HEK293T (cell line): ENCODE measurements at regions not wholly inside any gene's neighbourhood (a gene's known extent, or its start where the extent isn't known, plus 50 kb on each side); places are given as distances from the start of the nearest gene placed in this dataset.
"Not testable (repeated sequence)": the region's sequence is repeated elsewhere in the genome, so short reads cannot be mapped to it uniquely, and the experiment has no call there.

ENCODE experiments used
- CTCF ChIA-PET: fragments of 350-600 bp; formaldehyde crosslinking; extraction: SDS; loops from one replicate; lab custom pipeline; 2021; ENCODE audit warnings: antibody characterized with exemption, inconsistent platforms; lab: Yijun Ruan, JAX
- POLR2A ChIA-PET: fragments of 350-600 bp; formaldehyde crosslinking; extraction: SDS; loops from one replicate; lab custom pipeline; 2020; ENCODE audit warnings: antibody characterized with exemption, inconsistent platforms; lab: Yijun Ruan, JAX
- DNase-seq: peaks from one replicate; pipeline ENCODE4 v3.0.0; 2012; ENCODE audit warnings: mixed read lengths; ENCODE audit errors: extremely low spot score

GRCh38 chr9:42306625-42307024, 123.2 kb downstream of the SPATA31A6 start:
- CTCF ChIA-PET, DNase-seq, POLR2A ChIA-PET: not testable (repeated sequence)

GRCh38 chr9:42307449-42307848, 124.0 kb downstream of the SPATA31A6 start:
- POLR2A ChIA-PET, CTCF ChIA-PET, DNase-seq: not testable (repeated sequence)

GRCh38 chr9:42310972-42311371, 127.5 kb downstream of the SPATA31A6 start:
- CTCF ChIA-PET, DNase-seq, POLR2A ChIA-PET: not testable (repeated sequence)

GRCh38 chr9:42316026-42316425, 132.6 kb downstream of the SPATA31A6 start:
- CTCF ChIA-PET, POLR2A ChIA-PET, DNase-seq: not testable (repeated sequence)

- CTCF ChIA-PET, POLR2A ChIA-PET, DNase-seq: not testable (repeated sequence)
Observed at GRCh38 chr9:42317677-42318076, 134.2 kb downstream of the SPATA31A6 start.

- CTCF ChIA-PET, DNase-seq, POLR2A ChIA-PET: not testable (repeated sequence)
Observed at GRCh38 chr9:42323084-42323809, 139.8 kb downstream of the SPATA31A6 start.

- CTCF ChIA-PET, DNase-seq, POLR2A ChIA-PET: not testable (repeated sequence)
Observed at GRCh38 chr9:42325142-42325541, 141.7 kb downstream of the SPATA31A6 start.

- POLR2A ChIA-PET, DNase-seq, CTCF ChIA-PET: not testable (repeated sequence)
Observed at GRCh38 chr9:42325561-42325960, 142.1 kb downstream of the SPATA31A6 start.

GRCh38 chr9:42326482-42326881, 143.0 kb downstream of the SPATA31A6 start:
- POLR2A ChIA-PET, CTCF ChIA-PET, DNase-seq: not testable (repeated sequence)

- CTCF ChIA-PET, POLR2A ChIA-PET, DNase-seq: not testable (repeated sequence)
Observed at GRCh38 chr9:42335342-42335741, 151.9 kb downstream of the SPATA31A6 start.

GRCh38 chr9:42335984-42336657, 152.7 kb downstream of the SPATA31A6 start:
- DNase-seq, CTCF ChIA-PET, POLR2A ChIA-PET: not testable (repeated sequence)

GRCh38 chr9:42338275-42338674, 154.8 kb downstream of the SPATA31A6 start:
- CTCF ChIA-PET, DNase-seq, POLR2A ChIA-PET: not testable (repeated sequence)

GRCh38 chr9:42339671-42340434, 156.4 kb downstream of the SPATA31A6 start:
- POLR2A ChIA-PET, DNase-seq, CTCF ChIA-PET: not testable (repeated sequence)

- DNase-seq, CTCF ChIA-PET: not testable (repeated sequence)
Observed at GRCh38 chr9:42340435-42340723, 156.9 kb downstream of the SPATA31A6 start.

GRCh38 chr9:42341860-42342259, 158.4 kb downstream of the SPATA31A6 start:
- DNase-seq, CTCF ChIA-PET, POLR2A ChIA-PET: not testable (repeated sequence)

More at GRCh38 chr9:42340435-42340723, 156.9 kb downstream of the SPATA31A6 start:
- POLR2A ChIA-PET: not testable (repeated sequence)

- DNase-seq, POLR2A ChIA-PET, CTCF ChIA-PET: not testable (repeated sequence)
Observed at GRCh38 chr9:42342297-42342696, 158.8 kb downstream of the SPATA31A6 start.

GRCh38 chr9:42344508-42344907, 161.0 kb downstream of the SPATA31A6 start:
- CTCF ChIA-PET, POLR2A ChIA-PET: not testable (repeated sequence)

GRCh38 chr9:42346916-42347315, 163.5 kb downstream of the SPATA31A6 start:
- DNase-seq, POLR2A ChIA-PET, CTCF ChIA-PET: not testable (repeated sequence)

More at GRCh38 chr9:42344508-42344907, 161.0 kb downstream of the SPATA31A6 start:
- not testable (repeated sequence) for DNase-seq

- POLR2A ChIA-PET, CTCF ChIA-PET, DNase-seq: not testable (repeated sequence)
Observed at GRCh38 chr9:42349181-42349580, 165.7 kb downstream of the SPATA31A6 start.
